Mucosa of descending colon (tissue), 3 donors: ENCODE measurements at regions not wholly inside any gene's neighbourhood (a gene's known extent, or its start where the extent isn't known, plus 50 kb on each side); places are given as distances from the start of the nearest gene placed in this dataset.

Experiments used
- ATAC-seq: fragments of 200-7000 bp; cut with Tn5 transposase; one replicate; pipeline ENCODE4 v1.9.1; 2020; ENCODE audit warnings: mild to moderate bottlenecking, moderate library complexity
- DNase-seq, 3 donors: peaks; one replicate each; pipeline ENCODE4 v3.0.0-alpha.2; 2020
- H3K36me3 ChIP-seq: fragments of 200-600 bp; one replicate; pipeline ENCODE4 v1.8.0; 2021; ENCODE audit warnings: low read depth, mild to moderate bottlenecking
- H3K4me1 ChIP-seq: fragments of 200-600 bp; one replicate; pipeline ENCODE4 v1.8.0; 2021; ENCODE audit warnings: low read depth, mild to moderate bottlenecking
- H3K4me3 ChIP-seq: fragments of 200-600 bp; one replicate; pipeline ENCODE4 v1.8.0; 2021; ENCODE audit warnings: mild to moderate bottlenecking
- H3K9me3 ChIP-seq: fragments of 200-600 bp; one replicate; pipeline ENCODE4 v1.8.0; 2021; ENCODE audit warnings: mild to moderate bottlenecking
- CTCF ChIP-seq: fragments of 200-600 bp; IDR thresholded peaks from one replicate; pipeline ENCODE4 v1.8.0; 2022; ENCODE audit warnings: antibody characterized with exemption, mild to moderate bottlenecking
- intact Hi-C, 2 donors: fragments of 100-400 bp; cut with DNase I in 1 of 2; cut with micrococcal nuclease in 1 of 2; formaldehyde crosslinking; loops; one replicate each; pipeline versions ENCODE4 v1.11.0 to v1.11.1; 2022; cut with DNase I, micrococcal nuclease
- donor health status: DM: no; HTN: no; CAD: no; lungs with moderate emphysema.
- donor health status: DM: no; HTN: no; CAD: no.
- donor health status: DM: no; HTN: yes; CAD: no.

- no peaks in the 10 kb centered on the region for H3K4me1 ChIP-seq
- no peak for ATAC-seq
- intact Hi-C loops, result no loop called here
- H3K9me3 ChIP-seq, result no peaks in the 10 kb centered on the region
- no peaks in the 10 kb centered on the region for H3K36me3 ChIP-seq
- no peak overlapping the region for H3K4me3 ChIP-seq
- TF ChIP-seq CTCF, result no peak
- DNase-seq, result no peak
These were observed 414.8 kb upstream of the MGAT4C start for GRCh38 chr12:86670986-86671385.

- H3K4me1 ChIP-seq, result no peaks in the 10 kb centered on the region
- intact Hi-C loops, result no loop called here
- H3K36me3 ChIP-seq, result no peaks in the 10 kb centered on the region
- DNase-seq, result no peak
- ATAC-seq, result no peak
- no peak overlapping the region for H3K4me3 ChIP-seq
- no peak for TF ChIP-seq CTCF
- no peaks in the 10 kb centered on the region for H3K9me3 ChIP-seq
These were observed 412.8 kb upstream of the MGAT4C start for GRCh38 chr12:86669010-86669409.

GRCh38 chr12:86666316-86666715 is 410.1 kb upstream of the MGAT4C start:
- no peak for ATAC-seq
- no peak for DNase-seq
- H3K4me3 ChIP-seq, result no peak overlapping the region
- no peaks in the 10 kb centered on the region for H3K9me3 ChIP-seq
- intact Hi-C loops, result no loop called here
- H3K36me3 ChIP-seq, result no peaks in the 10 kb centered on the region
- H3K4me1 ChIP-seq, result no peaks in the 10 kb centered on the region
- no peak for TF ChIP-seq CTCF

- intact Hi-C loops, result no loop called here
- Histone ChIP-seq H3K36me3 (no peaks in the 10 kb centered on the region), H3K4me1 (no peaks in the 10 kb centered on the region), H3K4me3 (no peak overlapping the region), H3K9me3 (no peaks in the 10 kb centered on the region)
- ATAC-seq, result no peak
- TF ChIP-seq CTCF, result no peak
- DNase-seq, result no peak
These were observed 407.5 kb upstream of the MGAT4C start for GRCh38 chr12:86663716-86664115.

- no peak for TF ChIP-seq CTCF
- no peak for DNase-seq
- Histone ChIP-seq H3K36me3 (no peaks in the 10 kb centered on the region), H3K4me1 (no peaks in the 10 kb centered on the region), H3K4me3 (no peak overlapping the region), H3K9me3 (no peaks in the 10 kb centered on the region)
- intact Hi-C loops, result no loop called here
- ATAC-seq, result no peak
These were observed 407.0 kb upstream of the MGAT4C start for GRCh38 chr12:86663173-86663572.

- intact Hi-C loops, result no loop called here
- Histone ChIP-seq H3K9me3 (no peaks in the 10 kb centered on the region), H3K4me1 (no peaks in the 10 kb centered on the region), H3K36me3 (no peaks in the 10 kb centered on the region), H3K4me3 (no peak overlapping the region)
- ATAC-seq, result no peak
- TF ChIP-seq CTCF, result no peak
- DNase-seq, result no peak
These were observed 406.3 kb upstream of the MGAT4C start for GRCh38 chr12:86662464-86662863.
